ENCODE measurements at regions not wholly inside any gene's neighbourhood (a gene's known extent, or its start where the extent isn't known, plus 50 kb on each side); places are given as distances from the start of the nearest gene placed in this dataset.

DNA sequence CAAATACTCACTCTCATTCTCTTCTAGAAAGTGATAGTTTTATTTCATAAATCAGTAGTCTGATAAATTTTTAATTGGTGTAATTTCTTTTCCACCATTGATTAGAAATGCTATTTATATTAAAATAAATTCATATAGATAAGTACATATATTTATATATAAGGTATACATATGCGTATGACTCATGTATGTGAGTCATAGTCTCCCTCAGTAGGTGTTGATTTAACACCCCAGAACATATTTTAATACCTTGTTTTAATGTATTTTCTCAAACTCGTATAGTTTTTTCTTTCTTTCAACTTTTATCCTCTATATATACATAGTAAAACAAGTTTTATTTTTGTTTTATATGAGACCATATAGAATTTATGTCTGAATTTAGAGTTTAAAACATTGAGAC, 130.4 kb downstream of the PLG start:
- TF ChIP-seq SUZ12 (IDR thresholded peaks at IDR 0.05; ENCODE audit: extremely low read depth, insufficient read depth, insufficient read length): no peak
- no peak for TF ChIP-seq YY1 (IDR thresholded peaks at IDR 0.05; ENCODE audit: insufficient read depth, insufficient read length)
- no peak for TF ChIP-seq ZNF274 (IDR thresholded peaks at IDR 0.05; ENCODE audit: low read depth, low read length)
